NOMO-1 (cell line): ENCODE measurements at regions not wholly inside any gene's neighbourhood (a gene's known extent, or its start where the extent isn't known, plus 50 kb on each side); places are given as distances from the start of the nearest gene placed in this dataset.
"Not testable (repeated sequence)": the region's sequence is repeated elsewhere in the genome, so short reads cannot be mapped to it uniquely, and the experiment has no call there.

Source experiments
- DNase-seq, 2 experiments: peaks; one replicate each; lab custom pipeline; 2025; ENCODE audit not compliant: unreplicated experiment in 2 of 2; lab: John Stamatoyannopoulos, UW

DNA sequence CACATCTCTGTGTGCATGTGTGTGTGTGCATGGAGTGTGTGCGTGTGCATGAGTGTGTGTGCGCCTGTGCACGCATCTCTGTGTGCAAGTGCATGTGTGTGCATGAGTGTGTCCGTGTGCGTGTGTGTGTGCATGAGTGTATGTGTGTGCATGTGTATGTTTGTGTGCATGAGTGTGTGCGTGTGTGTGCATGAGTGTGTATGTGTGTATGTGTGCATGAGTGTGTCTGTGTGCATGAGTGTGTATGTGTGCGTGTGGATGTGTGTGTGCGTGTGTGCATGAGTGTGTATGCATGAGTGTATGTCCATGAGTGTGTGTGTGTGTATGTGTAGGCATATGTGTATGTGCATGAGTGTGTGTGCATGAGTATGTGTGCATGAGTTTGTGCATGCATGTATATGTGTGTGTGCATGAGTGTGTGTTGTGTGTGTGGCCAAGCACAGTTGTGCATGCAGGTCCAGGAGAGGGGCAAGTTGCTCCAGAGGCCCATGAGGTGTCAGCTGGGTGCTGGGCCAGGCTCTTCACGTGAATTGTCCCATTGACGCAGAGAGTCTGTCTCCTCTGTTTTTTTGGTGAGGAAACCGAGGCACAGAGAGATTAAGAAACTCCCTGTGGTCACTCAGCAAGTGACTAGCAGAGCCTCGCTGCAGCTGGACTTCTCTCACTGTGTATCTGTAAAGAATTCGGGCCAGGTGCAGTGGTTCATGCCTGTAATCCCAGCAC lies 75.5 kb downstream of the ASB1 start:
- DNase-seq = no peak

DNA sequence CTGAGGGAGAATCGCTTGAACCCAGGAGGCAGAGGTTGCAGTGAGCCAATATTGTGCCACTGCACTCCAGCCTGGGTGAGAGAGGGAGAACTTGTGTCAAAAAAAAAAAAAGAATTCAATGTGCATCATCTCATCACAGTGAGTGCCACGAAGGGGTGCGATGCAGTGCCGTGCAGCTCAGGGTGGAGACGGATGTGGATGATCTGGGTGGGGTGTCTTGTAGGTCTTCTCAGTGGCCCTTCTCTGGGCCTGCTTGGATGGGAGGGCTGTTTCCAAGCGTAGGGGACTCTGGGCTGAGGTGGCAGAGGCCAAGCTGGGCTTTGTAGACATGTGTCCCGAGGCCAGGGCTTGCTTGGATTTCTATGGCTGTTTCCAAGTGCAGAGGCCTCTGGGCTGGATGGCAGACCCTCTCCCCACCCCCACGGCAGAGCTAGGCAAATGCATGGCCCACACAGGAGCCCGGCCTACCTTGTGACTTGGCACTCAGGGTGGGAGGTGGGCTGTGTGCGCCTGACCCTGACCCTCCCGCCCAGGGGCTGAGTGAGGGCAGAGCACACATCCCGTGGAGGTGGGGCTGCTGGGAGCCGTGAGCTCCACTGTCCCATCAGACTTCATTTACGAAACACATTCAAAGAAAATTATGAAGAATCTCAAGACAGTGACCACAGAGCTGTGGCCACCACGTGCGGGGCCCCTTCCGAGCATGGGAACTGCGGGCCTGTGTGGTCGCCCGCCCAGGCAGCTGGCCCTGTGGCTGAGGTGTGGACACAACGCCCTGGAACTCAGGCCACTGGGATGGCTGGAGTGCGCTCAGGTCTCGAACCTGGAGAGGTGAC lies 76.4 kb downstream of the ASB1 start:
- no peak for DNase-seq

DNA sequence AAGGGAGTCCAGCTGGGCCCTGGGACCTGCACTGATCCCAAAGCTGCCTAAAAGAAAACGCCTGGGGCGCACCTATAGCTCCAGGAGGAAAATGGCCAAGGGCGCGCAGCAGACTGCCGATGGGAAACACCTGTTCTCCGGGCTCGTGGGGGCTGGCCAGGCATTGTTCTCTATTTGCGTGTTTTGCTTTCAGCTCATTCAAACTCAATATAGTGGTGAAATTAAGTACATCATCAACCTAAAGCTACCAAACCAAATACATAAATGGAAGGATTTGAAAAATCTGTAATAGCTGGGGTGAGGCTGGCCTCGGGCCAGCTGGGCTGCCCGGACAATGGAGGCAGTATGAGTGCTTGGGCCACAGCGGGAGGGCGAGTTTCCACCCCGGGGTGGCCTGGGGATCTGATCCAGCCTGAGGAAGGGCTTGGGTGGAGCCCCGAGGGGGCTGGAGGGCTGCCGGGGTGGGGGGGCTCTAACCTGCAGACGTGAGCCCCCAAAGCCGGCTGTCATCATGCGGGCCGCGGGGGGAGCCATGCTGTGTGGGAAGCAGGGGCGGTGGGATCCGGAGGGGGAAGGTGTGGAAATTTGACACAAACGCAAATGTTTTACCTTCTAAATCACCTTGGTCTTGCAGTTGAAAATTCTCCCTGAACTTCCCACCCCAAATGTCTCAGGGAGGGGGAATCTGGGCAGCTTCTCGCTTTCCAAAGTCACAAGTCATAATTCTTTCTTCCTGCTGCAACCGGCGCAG lies 77.6 kb downstream of the ASB1 start:
- DNase-seq = no peak

DNA sequence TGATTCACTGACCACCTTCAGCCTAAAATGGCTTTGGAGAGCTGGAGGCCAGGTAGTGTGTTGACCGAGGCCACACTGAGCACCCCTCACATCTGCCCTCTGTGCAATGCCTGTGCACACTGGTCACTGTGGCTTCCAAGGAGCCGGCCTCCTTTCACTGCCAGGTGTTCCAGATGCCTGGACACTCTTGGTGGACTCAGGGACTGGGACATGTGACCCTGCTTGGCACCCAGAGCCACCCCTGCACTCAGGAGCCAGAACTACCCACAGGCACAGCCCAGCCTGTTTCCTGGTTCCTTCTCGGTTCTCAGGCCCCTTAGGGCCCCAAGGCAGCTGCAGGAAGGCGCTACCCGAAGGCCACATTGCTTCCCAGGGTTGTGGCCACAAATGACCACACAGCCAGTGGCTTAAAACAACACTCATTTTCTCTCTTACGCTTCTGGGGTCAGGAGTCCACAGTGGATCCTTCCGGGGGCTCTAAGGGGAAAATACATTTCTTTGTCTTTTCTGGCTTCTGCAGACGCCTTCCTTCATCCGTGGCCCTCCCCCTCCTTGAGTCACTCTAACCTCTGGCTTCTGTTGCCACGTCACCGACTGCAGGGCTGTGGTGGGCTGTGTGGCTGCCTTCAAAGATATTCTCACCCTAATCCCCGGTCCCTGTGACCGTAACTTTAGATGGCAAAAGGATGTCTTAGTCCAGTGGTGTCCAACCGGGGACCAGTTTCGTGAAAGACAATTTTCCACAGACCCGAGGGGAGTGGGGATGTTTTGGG lies 78.6 kb downstream of the ASB1 start:
- DNase-seq = no peak

DNA sequence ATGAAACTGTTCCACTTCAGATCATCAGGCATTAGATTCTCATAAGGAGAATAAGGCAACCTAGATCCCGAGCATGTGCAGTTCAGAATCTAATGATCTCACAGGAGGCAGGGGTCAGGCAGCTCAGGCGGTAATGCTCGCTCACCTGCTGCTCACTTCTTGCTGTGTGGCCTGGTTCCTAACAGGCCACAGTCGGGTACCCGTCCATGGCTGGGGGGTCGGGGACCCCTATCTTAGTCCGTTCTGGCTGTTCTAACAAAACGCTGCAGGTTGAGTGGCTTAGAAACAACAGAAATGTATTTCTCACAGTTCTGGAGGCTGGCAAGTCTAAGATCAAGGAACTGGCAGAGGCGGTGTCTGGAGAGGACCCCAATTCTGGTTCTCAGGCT lies 79.2 kb downstream of the ASB1 start:
- no peak for DNase-seq

DNA sequence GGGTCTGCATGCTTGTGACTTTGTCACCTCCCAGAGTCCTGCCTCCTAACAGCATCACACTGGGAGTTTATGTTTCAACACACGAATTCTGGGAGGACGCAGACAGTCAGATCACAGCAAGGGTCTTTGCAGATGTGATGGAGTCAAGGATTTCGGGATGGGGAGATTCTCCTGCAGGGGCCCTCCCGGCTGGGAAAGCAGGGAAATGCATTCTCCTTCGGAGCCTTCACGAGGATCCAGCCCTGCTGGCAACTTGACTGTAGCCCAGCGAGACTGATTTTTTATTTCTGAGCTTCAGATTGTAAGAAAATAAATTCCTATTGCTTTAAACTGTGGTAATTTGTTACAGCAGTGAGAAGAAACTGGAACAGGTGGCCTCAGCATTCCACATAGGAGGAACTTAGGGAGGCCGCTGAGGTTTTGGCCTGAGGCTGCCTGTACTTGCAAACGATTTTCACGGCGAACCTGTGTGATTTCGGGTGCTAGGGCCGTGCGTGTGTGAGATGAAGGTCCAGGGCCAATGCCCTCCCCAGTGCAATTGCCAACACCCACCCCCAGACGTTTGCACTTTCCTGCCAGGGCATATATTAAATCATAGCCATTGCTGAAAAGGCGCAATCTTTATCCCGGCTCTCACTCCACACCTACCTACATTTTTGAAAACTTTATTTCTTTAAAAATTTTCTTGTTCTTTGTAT lies 79.8 kb downstream of the ASB1 start:
- no peak for DNase-seq

DNA sequence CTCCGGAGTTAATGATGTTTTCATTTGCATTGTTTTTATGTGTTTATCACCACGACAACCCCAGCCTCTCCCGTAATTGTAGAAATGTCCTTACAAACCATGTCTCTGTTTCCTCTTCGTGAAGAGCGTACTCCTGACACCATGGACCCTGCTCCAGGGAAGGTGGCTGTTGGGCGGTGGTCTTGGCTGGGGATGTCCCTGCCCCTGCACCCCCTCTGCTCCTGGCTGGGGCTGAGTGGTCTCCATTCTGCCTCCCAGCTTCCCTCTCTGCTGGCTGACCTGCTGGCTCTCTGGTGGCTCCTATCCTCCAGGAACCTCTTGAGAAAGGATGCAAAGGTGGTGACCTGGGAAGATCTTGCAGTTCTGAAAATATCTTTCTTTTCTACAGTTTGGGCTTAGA lies 81.1 kb downstream of the ASB1 start:
- DNase-seq = no peak

DNA sequence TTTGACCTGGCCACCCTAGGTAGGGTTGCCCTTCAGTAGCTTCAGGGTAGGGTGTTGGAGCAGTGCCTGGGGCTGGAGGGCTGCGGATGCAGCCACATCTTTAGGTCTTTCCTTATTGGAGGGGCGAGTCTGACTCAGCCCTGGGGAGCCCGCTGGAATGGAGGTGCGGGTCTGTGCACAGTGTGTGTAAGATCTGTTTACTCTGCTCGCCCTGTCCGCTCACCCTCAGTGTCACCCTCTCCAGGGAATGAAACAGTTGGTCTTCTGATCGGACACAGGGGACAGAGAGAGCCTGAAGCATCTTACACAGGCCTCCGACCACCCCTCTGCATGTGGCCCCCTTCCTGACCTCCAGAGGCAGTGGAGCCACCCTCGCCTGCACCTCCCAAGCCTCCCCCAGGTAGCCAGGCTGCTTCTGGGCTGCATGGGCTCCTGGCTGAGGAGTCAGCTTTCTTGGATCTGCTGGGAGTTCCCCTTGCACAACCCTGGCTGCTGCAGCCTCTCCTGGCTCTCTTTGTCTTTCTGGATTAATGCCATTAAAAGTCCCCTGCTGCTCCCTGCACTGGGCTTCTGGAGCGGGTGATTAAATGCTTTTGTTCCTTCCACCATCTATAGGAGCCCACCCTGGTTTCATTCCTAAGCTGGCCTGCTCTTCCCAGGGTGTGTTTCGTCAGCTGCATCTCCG lies 82.6 kb downstream of the ASB1 start:
- DNase-seq = no peak

DNA sequence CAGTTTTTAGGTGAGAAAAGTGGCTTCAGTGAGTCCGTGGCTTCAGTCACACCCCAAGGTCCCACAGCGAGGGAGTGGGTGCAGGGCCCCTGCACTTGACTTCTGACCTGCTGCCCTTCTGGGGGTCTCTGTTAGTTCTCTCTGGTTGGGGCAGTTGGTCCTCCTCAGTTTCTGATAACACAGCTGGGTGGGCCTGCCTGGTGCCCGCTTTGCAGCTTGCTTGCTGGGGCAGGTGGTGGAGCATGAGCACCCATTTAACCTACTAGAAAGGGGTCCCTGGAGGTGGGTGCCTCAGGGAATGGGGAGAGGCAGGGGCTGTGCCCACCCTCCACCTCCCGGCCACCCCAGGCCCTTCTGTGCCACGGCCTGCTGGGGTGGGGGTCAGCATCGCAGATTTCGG lies 83.2 kb downstream of the ASB1 start:
- DNase-seq = no peak

DNA sequence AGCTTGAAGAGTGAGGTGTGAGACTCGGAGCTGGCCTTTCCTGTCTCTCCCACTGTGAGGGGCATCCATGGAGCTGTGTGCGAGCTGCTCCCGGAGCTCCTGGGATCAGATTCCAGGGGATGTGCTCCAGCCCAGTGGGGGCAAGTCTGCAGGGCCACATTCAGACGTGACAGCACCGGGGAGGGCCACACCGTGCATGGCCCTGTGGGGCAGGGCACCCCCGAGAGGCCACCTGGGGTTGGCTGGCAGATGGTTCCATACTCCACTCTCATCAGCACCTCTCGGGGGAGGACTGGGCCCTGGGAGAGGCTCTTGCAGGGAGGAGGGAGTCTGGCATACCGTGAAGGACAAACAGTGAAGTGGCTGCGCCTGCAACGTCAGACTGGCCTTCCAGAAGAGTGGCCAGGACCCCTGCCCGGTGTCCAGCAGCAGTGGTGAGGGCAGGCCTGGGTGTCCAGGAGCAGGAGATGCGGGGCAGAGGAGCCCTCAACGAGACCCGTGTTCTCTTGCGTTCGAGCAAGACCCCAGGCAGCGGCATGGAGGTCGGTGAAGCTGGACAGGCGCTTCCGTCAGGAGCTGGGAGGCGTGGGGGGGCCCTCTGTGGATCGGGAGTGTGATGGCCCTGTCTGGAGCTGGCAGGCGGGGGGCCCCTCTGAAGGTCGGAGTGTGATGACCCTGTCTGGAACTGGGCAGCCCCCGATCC lies 84.3 kb downstream of the ASB1 start:
- no peak for DNase-seq

DNA sequence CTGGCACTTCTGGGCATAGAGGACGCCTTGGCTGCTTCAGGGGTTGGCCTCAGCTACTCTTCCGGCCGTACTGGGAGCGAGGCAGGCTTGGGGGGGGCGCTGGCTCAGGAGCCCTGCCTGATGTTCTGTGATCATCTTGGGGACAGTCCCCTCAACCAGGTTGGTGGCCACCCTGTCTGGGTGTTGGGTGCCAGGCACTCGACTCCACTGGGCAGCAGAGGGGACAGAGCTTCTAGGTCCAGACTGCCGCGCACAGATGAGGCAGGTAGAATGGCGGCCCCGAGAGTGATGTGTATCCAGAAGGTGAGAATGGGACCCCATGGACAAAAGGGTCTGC lies 84.9 kb downstream of the ASB1 start:
- DNase-seq = no peak

DNA sequence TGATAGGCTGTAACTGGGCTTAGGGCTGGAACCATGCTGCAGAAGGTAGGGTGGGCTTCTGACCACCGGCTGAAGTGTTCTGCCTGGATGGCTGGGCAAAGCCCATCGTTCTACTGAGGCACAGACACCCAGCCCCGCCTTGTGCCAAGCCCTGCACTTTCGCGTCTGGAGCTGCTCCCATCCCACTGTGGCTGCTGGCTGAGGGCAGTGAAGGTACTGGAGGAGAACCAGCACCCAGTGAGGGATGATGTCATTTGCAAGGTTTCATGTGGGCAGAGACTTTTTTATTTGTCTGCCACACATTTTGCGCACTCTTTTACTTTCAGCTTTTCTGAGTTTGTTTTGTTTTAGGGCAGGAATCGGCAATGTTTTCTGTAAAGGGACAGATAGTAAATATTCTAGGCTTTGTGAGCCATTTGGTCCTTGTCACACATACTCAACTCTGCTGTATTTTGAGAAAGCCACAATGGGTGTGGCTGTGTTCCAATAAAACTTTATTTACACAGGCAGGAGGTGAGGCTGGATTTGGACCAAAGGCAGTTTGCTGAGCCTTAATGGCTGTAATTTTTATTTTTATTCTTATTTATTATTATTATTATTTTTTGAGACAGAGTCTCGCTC lies 85.6 kb downstream of the ASB1 start:
- no peak for DNase-seq

DNA sequence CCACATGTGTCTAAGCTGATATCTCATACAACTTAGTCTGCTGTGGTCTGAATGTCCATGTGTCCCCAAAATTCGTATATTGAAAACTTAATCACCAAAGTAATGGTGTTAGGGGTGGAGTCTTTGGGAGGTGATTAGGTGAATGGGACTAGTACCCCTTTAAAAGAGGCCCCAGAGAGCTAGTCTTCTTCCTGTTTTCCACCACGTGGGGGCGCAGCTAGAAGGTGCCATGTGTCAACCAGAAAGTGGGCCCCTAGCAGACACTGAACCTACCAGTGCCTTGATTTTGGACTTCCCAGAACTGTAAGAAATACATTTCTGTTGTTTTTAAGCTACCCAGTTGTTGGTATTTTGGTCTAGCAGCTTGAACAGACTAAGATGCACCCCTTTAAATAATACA lies 86.6 kb downstream of the ASB1 start:
- peak; percentile 10 to 29 for DNase-seq

DNA sequence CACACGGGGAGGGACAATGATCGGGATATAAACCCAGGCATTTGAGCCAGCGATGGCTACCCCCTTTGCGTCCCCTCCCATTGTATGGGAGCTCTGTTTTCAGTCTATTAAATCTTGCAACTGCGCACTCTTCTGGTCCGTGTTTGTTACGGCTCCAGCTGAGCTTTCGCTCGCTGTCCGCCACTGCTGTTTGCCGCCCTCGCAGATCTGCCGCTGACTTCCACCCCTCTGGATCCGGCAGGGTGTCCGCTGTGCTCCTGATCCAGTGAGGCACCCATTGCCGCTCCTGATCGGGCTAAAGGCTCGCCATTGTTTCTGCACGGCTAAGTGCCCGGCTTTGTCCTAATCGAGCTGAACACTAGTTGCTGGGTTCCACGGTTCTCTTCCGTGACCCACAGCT lies 87.3 kb downstream of the ASB1 start:
- DNase-seq = not testable (repeated sequence)

DNA sequence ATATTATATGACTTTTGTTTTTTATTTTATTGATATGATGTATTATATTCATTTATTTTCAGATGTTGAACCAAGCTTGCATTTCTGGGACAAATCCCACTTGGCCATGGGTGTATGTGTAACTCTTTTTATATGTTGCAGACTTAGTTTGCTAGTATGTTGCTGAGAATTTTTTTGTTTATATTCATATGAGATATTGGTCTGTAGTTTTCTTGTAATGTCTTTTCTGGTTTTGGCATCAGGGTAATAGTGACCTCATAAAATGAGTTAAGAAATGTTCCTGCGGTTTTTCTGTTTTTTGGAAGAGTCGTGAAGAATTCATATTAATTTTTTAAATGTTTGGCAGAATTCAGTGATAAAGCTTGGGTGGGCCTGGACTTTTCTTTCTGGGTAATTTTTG lies 88.7 kb downstream of the ASB1 start:
- no peak for DNase-seq

DNA sequence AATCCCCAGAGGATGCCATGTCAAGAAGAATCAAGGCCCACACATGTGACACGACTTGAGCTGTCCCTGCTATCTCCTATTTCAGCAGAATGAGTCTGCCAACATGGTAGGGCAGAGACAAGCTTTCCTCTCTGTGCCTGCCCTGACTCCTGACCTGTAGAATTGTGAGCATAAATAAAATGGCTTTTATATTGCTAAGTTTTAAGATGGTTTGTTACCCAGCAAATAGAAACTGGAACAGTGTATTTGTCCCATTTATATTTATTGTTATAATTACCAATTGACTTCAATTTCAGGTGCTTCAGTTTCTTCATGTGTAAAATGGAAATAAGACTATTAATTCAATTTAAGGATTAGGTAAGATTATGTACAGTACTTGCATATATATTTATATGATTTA lies 90.5 kb downstream of the ASB1 start:
- no peak for DNase-seq

DNA sequence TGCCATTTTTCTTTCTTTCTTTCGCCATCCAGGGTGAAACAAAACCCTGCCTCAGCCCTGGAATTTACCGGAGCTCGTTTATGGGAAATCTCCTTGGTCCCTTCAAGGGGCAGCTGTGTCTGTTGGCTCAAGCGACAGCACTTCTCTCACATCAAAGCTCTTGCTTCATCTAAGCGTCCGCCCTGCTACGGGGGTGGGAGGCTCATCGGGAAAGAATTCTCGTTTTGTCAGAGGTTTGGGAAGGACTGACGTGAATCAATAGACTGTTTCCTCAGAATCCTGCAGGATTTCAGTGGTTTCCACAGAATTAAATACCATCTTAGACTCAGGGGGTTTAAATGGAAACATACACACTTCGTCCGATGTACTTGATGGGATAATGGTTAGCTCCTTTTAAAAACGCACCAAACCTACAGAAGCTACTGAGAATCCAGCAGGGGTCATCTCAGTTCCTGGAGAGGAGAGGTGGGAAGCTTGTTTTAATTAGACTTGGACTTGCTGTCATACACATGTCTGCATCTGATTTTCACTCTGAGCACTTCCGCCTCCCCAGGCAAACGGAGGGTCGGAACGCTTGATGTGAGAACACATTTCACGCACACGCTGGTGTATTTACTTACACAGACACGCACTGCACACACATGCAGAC lies 91.6 kb downstream of the ASB1 start:
- DNase-seq = no peak

DNA sequence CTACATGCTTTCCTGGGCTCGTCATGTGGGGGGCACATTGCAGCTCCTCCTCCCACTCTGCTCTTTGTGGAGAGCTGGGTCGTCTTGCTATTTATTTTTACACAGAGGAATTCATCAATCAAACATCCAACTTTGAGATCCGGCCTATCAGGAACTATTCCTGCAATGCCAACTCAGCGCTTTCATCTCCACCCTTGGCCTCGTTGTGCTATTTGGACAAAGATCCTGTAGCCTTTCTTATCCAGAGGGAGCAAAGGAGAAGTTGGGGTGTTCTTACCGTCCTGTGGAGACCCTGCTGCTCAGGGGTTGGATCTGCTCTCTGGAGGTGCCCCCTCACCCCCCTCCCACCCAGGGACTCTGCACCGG lies 92.1 kb downstream of the ASB1 start:
- no peak for DNase-seq
